ENCODE measurements at regions not wholly inside any gene's neighbourhood (a gene's known extent, or its start where the extent isn't known, plus 50 kb on each side); places are given as distances from the start of the nearest gene placed in this dataset.

DNA sequence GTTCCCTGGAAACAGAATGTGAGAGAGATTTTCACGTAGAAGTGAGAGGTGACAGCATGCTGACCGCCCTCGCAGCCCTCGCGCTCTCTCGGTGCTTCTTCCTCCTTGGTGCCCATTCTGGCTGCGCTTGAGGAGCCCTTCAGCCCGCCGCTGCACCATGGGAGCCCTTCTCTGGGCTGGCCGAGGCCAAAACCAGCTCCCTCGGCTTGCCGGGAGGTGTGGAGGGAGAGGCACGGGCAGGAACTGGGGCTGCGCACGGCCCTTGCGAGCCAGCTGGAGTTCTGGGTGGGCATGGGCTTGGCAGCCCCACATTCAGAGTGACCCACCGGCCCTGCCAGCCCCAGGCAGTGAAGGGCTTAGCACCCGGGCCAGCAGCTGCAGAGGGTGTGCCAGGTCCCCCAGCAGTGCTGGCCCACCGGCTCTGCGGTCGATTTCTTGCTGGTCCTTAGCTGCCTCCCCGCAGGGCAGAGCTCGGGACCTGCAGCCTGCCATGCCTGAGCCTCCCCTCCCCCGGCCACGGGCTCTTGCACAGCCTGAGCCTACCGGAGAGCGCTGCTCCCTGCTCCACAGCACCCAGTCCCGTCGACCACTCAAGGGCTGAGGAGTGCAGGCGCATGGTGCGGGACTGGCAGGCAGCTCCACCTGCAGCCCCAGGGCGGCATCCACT is 888.7 kb upstream of the ZWINT start:
- H3K27ac Mint-ChIP-seq, result no peak overlapping the region
- H3K36me3 Mint-ChIP-seq, result no peaks in the 10 kb centered on the region
- H3K9me3 Mint-ChIP-seq, result peaks cover 5 to 9% of the 10 kb centered on the region in 2 donors
- DNase-seq (ENCODE audit: low spot score in 2 of 2) (no peak), ATAC-seq (no peak)

DNA sequence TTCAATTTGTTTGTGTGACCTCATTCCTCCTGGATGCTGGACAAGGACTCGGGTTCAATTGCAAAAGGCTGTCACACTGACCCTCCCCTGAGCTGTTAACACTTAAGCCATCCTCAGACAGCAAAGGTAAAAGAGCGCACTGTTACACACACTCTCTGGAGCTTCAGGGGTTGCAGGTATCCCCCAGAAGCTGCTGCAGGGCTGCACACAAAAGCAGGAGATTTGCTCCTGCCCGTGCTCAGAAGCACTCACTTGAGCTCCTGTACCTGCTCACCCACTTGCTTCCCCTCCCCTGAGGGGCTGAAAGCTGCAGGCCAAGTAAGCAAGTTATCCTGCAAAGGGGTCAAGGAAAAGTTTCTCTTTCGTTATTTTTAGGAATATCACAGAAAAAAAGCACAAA is 886.2 kb upstream of the ZWINT start:
- Mint-ChIP-seq H3K27ac (no peak overlapping the region), H3K36me3 (no peaks in the 10 kb centered on the region), H3K9me3 (peaks cover 5 to 9% of the 10 kb centered on the region in 2 donors)
- DNase-seq (ENCODE audit: low spot score in 2 of 2), result no peak
- ATAC-seq, result no peak

DNA sequence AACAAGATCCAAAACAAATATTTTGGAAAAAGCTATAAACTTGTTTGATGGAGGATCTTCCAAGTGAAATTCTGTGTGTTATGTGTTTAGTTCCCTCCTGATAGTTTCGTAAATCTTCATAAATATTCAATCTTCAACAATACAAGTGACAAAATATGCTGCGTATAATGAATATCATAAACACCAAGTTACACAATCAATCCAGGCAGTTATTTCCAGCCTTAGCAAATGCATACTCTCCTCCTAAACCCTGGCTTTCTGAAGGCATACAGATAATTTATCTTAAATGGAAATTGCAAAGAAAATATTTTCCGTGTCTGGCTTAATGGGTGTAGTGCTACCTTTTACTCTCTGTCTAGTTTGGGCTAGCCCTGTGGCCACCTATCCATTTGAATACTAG is 864.9 kb upstream of the ZWINT start:
- Mint-ChIP-seq H3K9me3 (peaks cover 0 to 14% of the 10 kb centered on the region in 2 donors), H3K27ac (no peak overlapping the region), H3K36me3 (no peaks in the 10 kb centered on the region)
- ATAC-seq (no peak), DNase-seq (ENCODE audit: low spot score in 2 of 2) (no peak)

DNA sequence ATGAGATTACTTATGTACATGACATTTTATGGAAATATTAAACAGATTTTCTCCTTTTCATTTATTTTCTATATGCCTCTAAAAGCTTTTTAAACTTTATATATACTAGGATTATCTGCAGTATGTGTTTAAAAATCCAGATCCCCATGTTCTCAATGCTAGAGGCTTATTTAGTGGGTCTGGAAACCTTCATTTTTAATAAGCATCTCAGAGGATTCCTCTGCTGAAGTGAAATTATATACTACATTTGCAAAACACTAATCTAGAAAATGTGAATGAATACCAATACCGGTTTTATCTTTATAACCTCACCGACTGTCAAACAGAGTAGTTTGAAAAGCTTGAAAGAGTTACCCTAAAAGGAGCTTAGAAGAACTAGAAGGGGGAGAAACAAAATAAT is 863.8 kb upstream of the ZWINT start:
- DNase-seq (ENCODE audit: low spot score in 2 of 2) (no peak), ATAC-seq (no peak)
- Mint-ChIP-seq H3K27ac (no peak overlapping the region), H3K36me3 (no peaks in the 10 kb centered on the region), H3K9me3 (peaks cover 0 to 3% of the 10 kb centered on the region in 2 donors)

DNA sequence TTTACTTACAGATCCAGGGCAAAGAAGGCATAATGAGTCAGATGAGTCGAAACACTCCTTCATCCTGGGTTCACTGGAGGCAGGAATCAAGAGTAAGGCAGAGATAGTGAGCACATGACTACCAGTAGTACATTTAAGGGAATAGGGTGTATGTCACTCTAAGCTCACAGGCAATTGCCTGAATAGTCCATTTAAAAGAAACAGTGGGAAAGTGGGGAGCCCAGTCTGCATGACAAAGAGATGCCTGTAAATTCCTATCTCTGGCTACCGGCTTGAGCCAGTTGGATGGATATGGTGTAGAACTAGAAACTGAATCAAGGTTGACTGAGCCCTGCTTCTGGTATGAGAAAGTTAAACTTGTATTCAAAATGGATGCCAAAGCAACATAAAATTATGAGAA is 861.5 kb upstream of the ZWINT start:
- no peaks in the 10 kb centered on the region for H3K36me3 Mint-ChIP-seq
- no peak overlapping the region for H3K27ac Mint-ChIP-seq
- DNase-seq (ENCODE audit: low spot score in 2 of 2) (no peak), ATAC-seq (no peak)
- H3K9me3 Mint-ChIP-seq, result peaks cover 4 to 5% of the 10 kb centered on the region in 2 donors

DNA sequence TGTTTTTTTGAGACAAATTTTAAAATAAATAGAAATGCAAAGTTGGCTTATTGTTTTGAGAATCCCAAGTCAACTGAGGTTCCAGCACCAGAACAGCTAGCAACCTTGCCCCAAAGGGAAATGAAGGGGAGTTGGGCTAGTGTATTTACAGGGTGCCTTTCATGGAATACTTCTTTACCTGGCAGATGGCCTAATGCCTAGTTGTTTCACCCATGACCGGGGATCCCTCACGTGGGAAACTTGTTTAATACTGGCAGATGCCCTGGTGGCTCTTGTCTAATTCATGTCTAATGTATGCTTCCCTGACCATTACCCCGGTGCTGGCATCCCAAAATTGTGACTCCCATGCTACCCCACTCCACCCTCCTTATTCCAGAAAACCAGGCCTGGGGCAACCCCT is 861.1 kb upstream of the ZWINT start:
- H3K27ac Mint-ChIP-seq, result no peak overlapping the region
- H3K36me3 Mint-ChIP-seq, result no peaks in the 10 kb centered on the region
- DNase-seq (ENCODE audit: low spot score in 2 of 2) (no peak), ATAC-seq (no peak)
- H3K9me3 Mint-ChIP-seq, result peaks cover 4 to 5% of the 10 kb centered on the region in 2 donors

DNA sequence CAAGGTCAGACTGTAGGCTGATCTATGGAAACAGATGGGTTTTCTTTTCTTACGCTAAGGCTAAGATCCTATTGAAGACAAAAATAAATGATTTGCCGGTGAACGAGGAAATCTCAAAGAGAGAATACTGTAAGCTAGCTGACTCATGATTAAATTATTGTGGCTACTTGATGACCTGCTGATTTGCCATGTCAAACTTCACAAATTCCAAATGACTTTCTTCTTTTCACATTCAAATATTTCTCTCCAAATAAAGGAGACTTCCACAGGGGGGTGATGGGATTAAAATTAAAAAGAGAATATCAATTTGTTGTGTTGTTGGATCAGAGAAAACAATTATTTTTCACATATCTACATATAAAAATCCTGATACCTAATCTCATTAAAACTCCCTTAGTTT is 860.6 kb upstream of the ZWINT start:
- Mint-ChIP-seq H3K9me3 (peaks cover 4 to 5% of the 10 kb centered on the region in 2 donors), H3K27ac (no peak overlapping the region), H3K36me3 (no peaks in the 10 kb centered on the region)
- DNase-seq (ENCODE audit: low spot score in 2 of 2) (no peak), ATAC-seq (no peak)

DNA sequence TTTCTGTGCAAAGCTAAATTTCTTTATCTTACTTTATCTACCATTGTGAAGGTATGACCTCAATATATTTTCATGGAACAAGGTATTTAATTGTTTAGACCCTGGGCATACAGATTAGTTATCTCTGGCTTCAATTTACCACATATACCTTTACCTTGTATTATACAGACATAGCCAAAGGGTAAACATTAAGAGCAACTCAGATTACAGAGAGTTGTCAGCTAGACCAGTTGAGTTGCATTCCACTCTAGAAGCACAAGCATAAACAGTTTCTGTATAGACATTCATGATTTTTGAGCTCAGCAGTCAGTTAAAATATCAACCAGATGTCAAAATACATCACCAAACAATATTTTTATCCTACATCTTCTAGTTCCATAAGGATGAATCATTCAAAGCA is 857.3 kb upstream of the ZWINT start:
- no peak for ATAC-seq
- Mint-ChIP-seq H3K27ac (no peak overlapping the region), H3K9me3 (peaks cover 9 to 17% of the 10 kb centered on the region in 2 donors), H3K36me3 (no peaks in the 10 kb centered on the region)
- DNase-seq (ENCODE audit: low spot score in 2 of 2), result no peak

DNA sequence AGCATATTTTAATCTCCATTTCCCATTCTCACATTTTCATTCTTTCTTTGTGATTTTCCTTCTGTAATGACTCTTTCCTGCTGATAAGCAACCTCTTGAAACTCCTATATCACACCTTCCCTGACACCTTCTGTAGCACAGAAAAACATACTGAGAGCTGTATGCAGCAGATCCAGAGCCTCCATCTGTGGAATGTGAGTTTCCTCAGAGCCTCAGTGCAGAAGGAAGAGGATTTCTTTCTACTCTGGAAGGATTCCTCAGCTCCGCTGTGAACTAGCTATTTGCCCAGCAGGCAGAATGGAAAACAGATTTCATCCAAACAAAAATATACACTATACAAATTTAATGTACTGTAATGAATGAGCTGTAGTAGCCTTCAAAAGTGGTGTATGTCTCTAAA is 841.3 kb upstream of the ZWINT start:
- Mint-ChIP-seq H3K9me3 (peaks cover 12 to 22% of the 10 kb centered on the region in 2 donors), H3K36me3 (no peaks in the 10 kb centered on the region), H3K27ac (no peak overlapping the region)
- no peak for ATAC-seq
- no peak for DNase-seq (ENCODE audit: low spot score in 2 of 2)

DNA sequence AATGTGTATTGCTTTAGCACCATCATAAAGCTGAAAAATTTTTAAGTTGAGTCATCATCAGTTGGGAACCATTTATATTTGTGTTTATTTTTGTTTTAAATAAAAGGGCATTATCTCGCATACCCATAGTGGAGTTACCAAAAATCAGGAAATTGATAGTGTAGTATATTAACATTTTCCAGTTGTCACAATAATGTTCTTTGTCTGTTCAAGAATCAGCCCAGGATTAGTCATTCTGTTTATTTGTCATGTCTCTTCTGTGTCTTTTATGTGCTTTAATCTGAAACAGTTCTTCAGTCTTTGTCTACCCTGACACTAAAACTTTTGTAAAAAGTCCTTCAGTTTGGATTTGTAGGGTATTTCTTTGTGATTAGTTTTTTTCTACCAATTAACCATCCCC is 827.8 kb upstream of the ZWINT start:
- Mint-ChIP-seq H3K27ac (no peak overlapping the region), H3K36me3 (no peaks in the 10 kb centered on the region), H3K9me3 (peaks cover 22 to 25% of the 10 kb centered on the region in 2 donors)
- no peak for DNase-seq (ENCODE audit: low spot score in 2 of 2)
- no peak for ATAC-seq

DNA sequence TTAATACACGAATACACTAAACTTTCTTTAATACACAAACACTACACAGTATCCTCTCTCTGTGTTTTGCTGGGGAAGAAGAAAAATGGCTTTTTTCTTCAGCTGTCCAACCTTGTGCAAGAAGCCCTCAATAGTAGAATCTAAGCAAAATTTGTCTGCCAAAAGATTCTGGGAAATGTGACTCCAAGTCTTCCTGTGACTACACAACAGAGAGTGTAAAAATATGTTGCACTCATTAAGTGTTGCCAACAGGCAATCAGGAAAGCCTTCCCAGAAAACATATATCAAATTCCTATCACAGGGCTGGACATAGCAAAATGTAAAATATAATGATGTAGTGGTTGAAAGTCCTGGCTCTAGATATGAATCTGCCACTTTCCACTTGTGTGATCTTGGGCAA is 825.1 kb upstream of the ZWINT start:
- DNase-seq (ENCODE audit: low spot score in 2 of 2) (no peak), ATAC-seq (no peak)
- H3K27ac Mint-ChIP-seq, result no peak overlapping the region
- no peaks in the 10 kb centered on the region for H3K36me3 Mint-ChIP-seq
- H3K9me3 Mint-ChIP-seq, result peaks cover 21 to 22% of the 10 kb centered on the region in 2 donors

DNA sequence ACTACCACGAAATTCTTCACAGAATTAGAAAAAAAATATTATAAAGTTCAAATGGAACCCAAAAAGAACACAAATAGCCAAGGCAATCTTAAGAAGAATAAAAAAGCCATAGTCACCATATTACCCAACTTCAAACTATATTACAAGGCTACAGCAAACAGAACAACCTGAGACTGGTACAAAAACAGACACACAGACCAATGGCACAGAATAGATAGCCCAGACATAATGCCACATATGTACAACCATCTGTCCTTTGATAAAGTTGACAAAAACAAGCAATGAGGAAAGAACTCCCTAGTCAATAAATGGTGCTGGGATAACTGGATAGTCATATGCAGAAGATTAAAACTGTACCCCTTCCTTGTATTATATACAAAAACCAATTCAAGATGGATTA is 808.5 kb upstream of the ZWINT start:
- ATAC-seq (no peak), DNase-seq (ENCODE audit: low spot score in 2 of 2) (no peak)
- H3K27ac Mint-ChIP-seq, result no peak overlapping the region
- peaks cover 0 to 4% of the 10 kb centered on the region in 2 donors for H3K36me3 Mint-ChIP-seq
- peaks cover 16 to 23% of the 10 kb centered on the region in 2 donors for H3K9me3 Mint-ChIP-seq

DNA sequence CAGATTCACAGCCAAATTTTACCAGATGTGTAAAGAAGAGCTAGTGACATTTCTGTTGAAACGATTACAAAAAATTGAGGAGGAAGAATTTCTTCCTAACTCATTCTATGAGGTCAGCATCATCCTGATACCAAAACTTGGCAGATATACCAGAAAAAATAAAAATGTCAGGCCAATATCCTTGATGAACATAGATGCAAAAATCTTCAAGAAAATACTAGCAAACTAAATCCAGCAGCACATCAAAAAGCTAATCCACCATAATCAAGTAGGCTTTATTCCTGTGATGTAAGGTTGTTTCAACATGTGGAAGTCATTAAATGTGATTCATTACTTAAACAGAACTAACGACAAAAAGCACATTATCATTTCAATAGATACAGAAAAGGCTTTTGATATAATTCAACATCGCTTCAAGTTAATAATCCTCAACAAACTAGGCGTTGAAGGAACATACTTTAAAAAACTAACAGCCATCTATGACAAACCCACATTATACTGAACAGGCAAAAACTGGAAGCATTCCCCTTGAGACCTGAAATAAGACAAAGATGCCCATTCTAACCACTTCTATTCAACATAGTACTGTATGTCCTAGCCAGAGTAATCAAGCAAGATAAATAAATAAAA is 807.7 kb upstream of the ZWINT start:
- H3K36me3 Mint-ChIP-seq, result peaks cover 0 to 4% of the 10 kb centered on the region in 2 donors
- H3K27ac Mint-ChIP-seq, result no peak overlapping the region
- no peak for DNase-seq (ENCODE audit: low spot score in 2 of 2)
- ATAC-seq, result no peak
- peaks cover 12 to 26% of the 10 kb centered on the region in 2 donors for H3K9me3 Mint-ChIP-seq

DNA sequence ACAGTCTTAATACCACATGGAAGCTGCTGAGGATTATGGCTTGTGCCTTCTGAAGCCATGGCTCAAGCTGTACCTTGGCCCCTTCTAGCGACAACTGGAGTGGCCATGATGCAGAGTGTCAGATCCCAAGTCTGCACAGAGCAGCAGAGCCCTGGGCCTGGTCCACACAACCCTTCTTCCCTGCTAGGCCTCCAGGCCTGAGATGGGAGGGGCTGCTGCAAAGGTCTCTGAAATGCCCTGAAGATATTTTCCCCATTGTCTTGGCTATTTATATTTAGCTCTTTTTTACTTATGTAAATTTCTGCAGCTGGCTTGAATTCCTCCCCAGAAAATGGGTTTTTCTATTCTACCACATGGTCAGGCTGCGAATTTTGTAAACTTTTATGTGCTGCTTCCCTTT is 804.6 kb upstream of the ZWINT start:
- no peak overlapping the region for H3K27ac Mint-ChIP-seq
- H3K36me3 Mint-ChIP-seq, result peaks cover 0 to 7% of the 10 kb centered on the region in 2 donors
- ATAC-seq (no peak), DNase-seq (ENCODE audit: low spot score in 2 of 2) (no peak)
- H3K9me3 Mint-ChIP-seq, result peaks cover 18 to 27% of the 10 kb centered on the region in 2 donors

DNA sequence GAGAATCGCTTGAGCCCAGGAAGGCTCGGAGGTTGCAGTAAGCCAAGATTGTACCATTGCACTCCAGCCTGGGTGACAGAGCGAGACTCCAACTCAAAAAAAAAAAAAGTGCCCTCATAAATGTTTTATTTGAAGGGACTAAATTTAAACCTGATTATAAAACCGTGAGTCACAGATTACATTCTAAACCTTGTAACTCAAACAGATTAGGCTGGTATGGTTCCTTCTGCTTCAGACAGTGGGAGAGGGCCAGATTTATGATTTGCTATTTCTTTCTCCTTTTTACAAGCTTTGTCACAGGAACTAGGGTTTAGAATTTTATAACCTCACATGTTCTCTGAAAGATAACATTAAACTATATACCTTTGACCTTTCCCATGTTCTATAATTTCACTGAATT is 801.2 kb upstream of the ZWINT start:
- no peak for ATAC-seq

DNA sequence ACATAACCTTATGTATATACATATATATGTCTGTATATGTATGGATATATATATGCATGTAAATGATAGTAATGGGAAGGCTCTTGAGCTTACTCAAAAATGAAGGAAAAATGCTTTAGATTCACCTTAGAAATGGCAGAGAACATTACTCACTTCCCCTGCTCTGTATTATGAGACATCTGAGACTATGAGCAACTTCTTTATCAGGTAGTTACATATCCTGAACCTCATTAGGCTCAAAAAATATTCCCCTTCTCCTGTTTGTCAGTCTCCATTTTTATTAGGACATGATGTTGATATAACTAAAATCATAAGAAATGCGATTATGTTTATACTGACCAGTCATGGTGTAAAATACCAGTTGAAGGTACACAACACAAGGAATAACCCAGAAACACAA is 800.1 kb upstream of the ZWINT start:
- H3K36me3 Mint-ChIP-seq, result peaks cover 0 to 4% of the 10 kb centered on the region in 2 donors
- no peak overlapping the region for H3K27ac Mint-ChIP-seq
- DNase-seq (ENCODE audit: low spot score in 2 of 2) (no peak), ATAC-seq (no peak)
- H3K9me3 Mint-ChIP-seq, result peaks cover 15% of the 10 kb centered on the region in 2 donors

More for the DNA sequence above, 801.2 kb upstream of the ZWINT start:
- peaks cover 0 to 7% of the 10 kb centered on the region in 2 donors for H3K36me3 Mint-ChIP-seq
- peaks cover 21 to 23% of the 10 kb centered on the region in 2 donors for H3K9me3 Mint-ChIP-seq
- H3K27ac Mint-ChIP-seq, result no peak overlapping the region
- DNase-seq (ENCODE audit: low spot score in 2 of 2), result no peak

DNA sequence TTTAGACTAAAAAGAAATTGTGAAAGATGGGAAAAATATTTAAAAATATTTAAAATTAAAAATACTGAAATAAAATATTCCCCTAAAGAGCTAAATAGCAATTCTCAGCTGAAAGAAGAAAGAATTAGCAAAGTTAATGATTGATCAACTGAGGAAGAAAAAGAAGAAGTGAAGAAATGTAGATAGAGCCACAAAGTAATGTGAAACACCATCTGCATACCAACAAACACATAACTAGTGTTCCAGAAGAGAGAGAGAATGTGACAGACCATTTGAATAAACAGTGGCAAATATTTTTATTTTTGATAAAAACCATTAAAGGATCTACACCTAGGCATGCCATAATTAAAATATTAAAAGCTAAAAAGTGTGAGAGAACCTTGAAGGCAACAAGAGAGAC is 784.5 kb upstream of the ZWINT start:
- Mint-ChIP-seq H3K9me3 (peaks cover 7 to 18% of the 10 kb centered on the region in 2 donors), H3K36me3 (peaks cover 0 to 13% of the 10 kb centered on the region in 2 donors), H3K27ac (no peak overlapping the region)
- ATAC-seq (no peak), DNase-seq (ENCODE audit: low spot score in 2 of 2) (no peak)

DNA sequence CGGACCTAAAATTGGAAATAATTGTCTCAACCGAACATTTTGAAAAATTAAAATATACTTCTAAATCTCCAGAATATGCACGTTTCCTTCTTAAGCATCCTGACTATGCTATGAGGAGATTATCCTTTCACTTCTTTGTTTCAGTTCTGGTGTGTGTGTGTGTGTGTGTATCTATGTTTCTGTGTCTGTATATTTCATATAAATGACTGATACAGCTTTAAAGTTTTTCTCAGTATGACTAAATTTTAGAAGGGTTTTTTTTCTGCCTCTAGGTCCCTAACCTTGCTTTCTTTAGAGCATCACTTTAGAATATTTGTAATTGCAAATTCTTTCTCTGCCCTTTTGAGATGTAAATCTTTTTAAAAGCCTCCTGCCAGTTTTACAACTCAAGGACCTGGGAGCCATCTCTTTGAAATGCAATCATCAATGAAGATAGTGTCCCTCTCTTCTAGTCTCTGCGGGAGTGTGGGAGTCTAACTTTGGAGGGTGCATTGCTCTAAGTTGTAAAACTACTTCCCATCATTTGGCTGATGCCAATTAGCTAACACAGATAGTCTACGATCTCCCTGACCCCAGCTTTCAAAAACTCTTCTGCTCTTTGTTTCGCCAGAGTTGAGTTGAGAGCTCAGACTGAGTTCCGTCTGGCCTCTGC is 782.0 kb upstream of the ZWINT start:
- Mint-ChIP-seq H3K27ac (no peak overlapping the region), H3K9me3 (peaks cover 12 to 34% of the 10 kb centered on the region in 2 donors), H3K36me3 (peaks cover 0 to 18% of the 10 kb centered on the region in 2 donors)
- ATAC-seq, result no peak
- no peak for DNase-seq (ENCODE audit: low spot score in 2 of 2)
